Amniotic epithelial cell (primary cell): ENCODE measurements at regions not wholly inside any gene's neighbourhood (a gene's known extent, or its start where the extent isn't known, plus 50 kb on each side); places are given as distances from the start of the nearest gene placed in this dataset.
"Not testable (repeated sequence)": the region's sequence is repeated elsewhere in the genome, so short reads cannot be mapped to it uniquely, and the experiment has no call there.

ENCODE experiments used
- DNase-seq: peaks from one replicate; pipeline ENCODE4 v3.0.0-alpha.2; 2010; ENCODE audit warnings: low read depth

DNA sequence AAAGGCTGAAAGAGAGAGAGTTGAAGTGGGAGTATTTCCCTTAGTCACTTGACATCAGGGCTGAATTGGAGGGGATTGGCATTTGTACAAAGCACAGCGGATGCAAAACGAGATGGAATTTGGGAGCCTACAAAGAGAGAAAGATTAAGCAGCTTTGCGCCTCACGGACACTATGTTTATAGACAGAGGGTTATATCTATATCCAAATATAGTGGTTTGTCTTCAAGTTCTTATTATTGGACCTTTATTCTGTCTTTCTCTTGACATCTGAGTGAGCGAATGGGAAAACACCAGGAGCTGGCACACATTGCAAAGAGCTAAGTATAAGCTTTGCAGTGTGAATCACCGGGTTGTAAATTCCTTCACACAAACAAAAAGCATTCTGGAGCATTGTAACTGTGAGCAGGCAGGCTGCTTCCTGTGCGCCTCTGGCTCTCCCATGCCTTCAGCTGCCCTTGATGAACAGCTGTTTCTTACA lies 500.2 kb downstream of the STIM2 start:
- peak; percentile 11 for DNase-seq

DNA sequence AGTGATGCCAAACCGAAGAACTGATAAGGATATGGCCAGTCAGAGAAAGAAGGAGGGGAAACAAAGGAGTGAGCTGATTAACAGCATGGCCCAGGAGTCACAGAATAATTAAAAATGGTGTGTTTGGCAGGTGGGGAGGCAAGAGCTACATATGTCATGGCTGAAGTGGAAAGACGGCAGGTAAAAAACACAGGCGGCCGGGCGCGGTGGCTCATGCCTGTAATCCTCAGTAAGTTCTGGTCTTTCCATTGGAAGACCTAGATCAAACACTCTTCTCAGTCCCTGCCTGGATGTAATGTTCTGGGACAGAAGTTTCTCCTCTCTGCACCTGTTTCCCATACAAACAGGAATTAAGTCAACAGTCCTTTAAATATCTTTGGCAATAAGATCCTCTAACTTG lies 503.9 kb downstream of the STIM2 start:
- no peak for DNase-seq

DNA sequence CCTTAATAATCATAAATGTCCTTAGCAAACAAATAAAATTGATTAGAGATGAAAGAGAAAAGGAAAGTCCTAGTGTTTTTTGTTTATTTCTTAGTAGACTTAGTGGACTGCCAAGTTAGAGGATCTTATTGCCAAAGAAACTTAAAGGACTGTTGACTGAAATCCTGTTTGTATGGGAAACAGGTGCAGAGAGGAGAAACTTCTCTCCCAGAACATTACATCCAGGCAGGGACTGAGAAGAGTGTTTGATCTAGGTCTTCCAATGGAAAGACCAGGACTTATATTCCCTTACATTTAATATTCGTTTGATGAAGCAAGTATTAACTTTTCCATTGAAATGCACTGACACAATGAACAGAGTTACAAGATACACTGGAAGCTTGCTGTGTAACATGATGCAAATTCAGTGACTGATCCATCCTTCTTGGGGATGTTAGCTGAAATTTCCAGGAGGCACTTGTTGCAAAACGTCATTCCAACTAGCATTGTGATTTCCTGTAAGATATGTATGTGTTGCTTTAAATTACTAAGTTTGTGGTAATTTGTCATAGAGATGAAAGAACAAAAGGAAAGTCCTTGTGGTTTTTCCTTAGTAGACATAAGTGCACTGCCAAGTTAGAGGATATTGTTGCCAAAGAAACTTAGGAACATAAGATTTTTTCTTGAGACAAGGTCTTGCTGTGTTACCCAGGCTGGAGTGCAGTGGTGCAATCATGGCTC lies 505.6 kb downstream of the STIM2 start:
- peak; percentile 33 for DNase-seq

GRCh38 chr4:27368781-27369180 lies 508.1 kb downstream of the STIM2 start:
- DNase-seq: no peak

- DNase-seq: no peak
These were observed 521.2 kb downstream of the STIM2 start for GRCh38 chr4:27381815-27382214.

GRCh38 chr4:27387711-27388110 lies 527.1 kb downstream of the STIM2 start:
- DNase-seq: no peak

- DNase-seq: peak; percentile 13
These were observed 537.2 kb downstream of the STIM2 start for GRCh38 chr4:27397886-27398285.

DNA sequence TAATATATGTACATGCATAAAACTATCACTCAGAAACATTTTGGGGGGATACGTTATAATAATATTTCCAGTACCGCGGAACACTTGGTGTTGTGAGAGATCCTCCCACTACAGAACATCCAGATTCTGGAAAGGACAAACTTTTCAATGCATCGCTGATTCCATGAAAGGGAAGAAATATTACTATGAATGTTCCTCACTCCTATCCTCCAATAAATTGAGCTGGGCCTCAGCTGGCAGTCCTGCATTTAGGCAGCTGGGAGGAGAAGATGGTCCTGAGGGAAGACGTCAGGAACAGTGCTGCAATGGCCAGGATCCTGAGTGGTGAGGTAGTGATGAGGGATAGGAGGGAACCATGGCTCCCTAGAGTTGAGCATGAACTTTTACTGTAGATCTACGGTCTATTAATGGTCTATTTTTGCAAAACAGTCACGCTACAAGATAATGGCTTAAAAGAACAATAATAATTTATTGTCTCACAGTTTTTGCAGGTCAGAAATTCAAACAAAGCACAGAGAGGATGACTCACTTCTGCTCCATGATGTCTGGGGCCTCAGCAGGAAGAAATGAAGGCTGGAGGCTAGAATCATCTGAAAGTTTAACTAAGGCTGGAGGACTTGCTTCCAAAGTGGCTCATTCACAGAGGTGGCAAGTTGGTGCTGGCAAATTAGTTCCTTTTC lies 538.1 kb downstream of the STIM2 start:
- no peak for DNase-seq

GRCh38 chr4:27407616-27408015 lies 547.0 kb downstream of the STIM2 start:
- DNase-seq: no peak

DNA sequence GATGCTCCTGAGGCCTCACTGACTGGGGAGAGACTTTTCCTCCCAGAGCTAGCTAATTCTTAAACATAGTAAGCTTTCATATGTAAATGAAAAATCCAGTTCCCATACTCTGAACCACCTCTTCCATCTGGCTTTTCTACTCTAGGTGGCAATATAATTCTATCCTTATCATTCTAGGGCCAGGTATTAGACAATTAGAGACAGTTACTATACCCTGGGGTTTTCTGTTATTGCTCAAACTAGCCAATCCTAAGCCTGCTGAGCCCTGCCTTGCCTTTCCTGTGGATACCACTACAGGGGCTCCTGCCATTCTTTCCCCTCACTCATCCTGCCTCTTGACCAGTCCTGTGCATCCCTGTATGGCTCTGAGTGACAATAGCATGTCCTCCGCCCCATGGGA lies 552.0 kb downstream of the STIM2 start:
- DNase-seq: no peak

DNA sequence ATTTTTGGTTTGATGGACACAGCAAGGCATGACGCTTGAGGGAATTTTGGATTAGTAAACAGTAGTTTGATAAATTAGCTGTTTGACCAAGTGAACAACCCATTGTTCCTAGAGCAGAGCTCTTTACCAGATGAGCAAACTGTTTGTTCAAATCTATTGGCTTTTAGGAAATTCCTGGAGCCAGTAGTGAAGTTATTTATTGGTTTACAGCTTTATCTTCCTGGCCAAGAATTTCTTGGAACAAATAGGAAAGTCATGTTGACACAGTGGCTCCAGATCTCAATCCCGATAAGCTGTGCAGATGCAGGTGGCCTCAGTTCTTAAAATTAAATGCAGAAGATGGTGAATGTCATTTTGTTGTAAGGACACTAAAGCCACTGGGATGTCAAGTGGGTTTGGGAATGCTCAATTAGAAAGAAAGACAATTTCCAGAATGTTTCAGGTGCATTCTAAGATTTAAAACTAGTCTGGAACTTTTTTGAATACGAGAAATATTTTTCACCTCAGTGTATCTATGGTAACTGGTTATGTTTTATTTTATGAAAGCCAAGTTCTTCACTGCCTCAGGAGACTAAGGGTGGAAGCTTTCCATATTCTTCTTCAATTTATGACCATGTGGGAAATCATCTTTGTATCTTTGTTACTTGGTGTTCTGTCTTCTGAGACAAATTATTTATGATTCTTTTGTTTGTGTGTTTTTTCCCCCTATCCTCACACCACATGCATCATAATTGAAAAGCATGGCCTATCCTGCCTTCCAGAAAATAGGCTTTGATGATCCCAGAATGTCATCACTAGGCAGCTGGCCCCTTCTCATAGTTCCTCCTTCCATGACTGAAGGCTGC lies 554.5 kb downstream of the STIM2 start:
- no peak for DNase-seq

DNA sequence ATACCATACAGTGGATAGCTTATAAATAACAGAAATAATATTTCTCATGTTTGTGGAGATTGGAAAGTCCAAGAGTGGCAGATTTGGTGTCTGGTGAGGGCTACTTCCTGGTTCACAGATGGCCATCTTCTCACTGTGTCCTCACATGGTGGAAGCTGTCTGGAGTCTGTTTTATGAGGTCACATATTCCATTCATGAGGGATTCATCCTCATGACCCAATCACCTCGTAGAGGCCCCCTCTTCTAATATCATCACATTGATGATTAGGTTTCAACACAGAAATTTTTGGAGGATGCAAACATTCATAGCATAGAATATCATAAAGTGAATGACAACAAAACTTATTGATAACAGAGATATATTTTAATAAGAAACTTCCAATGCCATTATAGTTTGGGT lies 568.0 kb downstream of the STIM2 start:
- no peak for DNase-seq

DNA sequence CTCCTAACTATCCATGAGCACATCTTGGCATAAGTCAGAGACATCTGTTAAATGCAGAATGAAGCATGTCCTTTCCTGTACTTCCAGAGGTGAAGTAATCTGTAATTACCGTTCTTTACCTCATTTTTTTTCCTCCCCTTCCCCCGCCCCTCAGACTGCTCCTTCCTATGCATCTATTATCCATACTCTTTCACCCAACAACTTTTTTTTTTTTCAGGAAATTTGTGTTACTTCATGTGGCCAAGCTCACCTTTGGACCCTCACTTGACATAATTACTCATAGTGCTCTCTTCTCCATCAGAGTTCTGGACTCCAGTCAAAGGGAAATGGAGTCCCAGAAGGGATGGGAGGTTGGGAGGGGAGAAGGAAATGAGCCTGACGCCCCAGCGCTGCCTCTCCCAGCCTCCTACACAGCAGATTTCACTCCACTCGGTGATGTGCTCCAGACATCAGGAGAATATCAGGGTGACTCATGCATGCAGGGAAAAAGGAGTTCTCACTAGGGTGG lies 568.8 kb downstream of the STIM2 start:
- DNase-seq: peak; percentile 1

- DNase-seq: no peak
These were observed 581.5 kb downstream of the STIM2 start for GRCh38 chr4:27442146-27442545.

- not testable (repeated sequence) for DNase-seq
These were observed 582.0 kb downstream of the STIM2 start for GRCh38 chr4:27442661-27443060.

- DNase-seq: peak; percentile 15
These were observed 603.2 kb downstream of the STIM2 start for GRCh38 chr4:27463816-27464215.

DNA sequence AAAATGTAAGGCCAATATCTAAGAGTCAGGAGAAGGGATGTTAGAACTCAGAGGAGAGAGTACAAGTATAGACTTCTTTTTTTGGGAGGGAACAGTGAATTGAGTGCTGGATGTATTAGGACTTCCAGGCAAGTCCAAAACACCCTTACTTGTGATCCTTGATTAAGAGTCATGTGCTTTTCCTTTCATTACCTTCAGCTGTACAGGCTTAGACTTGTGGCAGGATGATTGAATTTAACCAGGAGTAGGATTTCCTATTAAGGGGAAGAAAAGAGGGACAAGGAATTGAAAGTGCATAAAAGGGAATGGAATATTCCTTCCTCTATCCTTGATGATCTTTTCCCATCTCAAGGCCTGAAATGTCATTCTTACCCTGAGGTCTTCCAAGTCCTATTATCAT lies 606.7 kb downstream of the STIM2 start:
- DNase-seq: no peak

DNA sequence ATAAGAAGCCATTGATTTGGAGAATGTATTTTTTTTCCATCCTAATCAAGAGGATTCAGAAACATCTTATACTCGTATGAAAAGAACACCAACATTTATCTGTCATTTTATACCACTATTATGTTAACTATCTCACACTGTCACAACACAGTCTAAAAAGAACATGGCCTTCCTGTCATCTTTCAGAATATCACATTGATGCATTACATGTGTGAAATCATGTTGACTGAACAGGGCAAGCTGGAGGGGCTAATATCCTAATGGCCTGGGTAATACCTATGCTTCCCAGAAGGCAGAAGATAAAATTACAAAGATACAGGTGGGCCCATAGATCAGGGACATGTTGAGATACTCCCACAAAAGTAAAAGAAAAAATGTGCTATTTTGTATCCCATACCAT lies 611.7 kb downstream of the STIM2 start:
- no peak for DNase-seq

- no peak for DNase-seq
These were observed 614.0 kb downstream of the STIM2 start for GRCh38 chr4:27474691-27475090.

DNA sequence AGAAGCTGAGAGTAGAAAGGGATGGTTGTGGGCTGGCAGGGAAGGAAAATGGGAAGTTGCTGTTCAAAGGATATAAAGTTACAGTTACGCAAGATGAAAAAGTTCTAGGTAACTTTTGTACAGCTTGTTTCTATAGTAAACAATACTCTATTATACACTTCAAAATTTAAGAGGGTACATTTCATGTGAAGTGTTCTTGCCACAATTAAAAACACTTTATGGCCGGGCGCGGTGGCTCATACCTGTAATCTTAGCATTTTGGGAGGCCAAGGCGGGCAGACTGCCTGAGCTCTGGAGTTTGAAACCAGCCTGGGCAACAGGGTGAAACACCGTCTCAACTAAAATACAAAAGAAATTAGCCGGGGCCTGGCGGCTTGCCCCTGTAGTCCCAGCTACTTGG lies 623.6 kb downstream of the STIM2 start:
- DNase-seq: no peak

GRCh38 chr4:27490315-27490714 lies 629.7 kb downstream of the STIM2 start:
- no peak for DNase-seq

DNA sequence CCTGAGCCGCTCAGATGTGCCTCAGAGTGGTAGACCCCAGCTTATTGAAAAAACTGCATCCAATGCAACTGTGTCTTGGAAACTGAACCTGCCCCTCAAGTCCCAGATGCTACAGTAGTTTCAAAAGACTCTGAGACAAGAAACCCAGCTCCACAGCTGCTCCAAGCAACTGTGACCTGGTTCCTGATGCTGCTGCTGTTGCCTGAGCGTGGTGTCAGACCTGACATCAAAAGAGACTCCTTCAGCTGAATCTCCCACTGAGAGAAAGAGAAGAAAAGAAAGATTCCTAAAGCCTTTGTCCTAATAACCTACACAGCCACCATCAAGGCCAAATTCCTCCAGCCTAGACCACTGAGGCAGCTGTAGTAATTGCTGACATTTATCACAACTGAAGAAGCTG lies 630.1 kb downstream of the STIM2 start:
- no peak for DNase-seq

DNA sequence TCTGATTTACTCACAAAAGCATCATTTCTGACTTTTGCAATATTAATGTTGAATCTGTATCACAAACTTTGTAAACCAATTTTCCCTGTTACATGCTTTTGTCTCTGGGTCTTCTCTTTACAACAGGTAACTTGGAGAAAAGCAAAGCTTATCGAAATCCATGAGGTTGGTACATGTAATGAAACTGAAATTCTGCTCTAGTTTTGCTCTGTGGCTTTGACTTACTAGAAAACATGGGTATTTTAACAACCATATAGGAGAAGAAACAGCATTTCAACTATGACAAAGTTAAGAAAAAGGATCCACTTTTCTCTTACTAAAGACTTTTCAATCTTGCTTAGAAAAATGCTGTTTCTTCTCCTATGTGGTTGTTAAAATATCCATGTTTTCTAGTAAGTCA lies 645.8 kb downstream of the STIM2 start:
- no peak for DNase-seq
